Fibroblast of villous mesenchyme (primary cell): ENCODE measurements at regions not wholly inside any gene's neighbourhood (a gene's known extent, or its start where the extent isn't known, plus 50 kb on each side); places are given as distances from the start of the nearest gene placed in this dataset.

Source experiments
- DNase-seq: peaks from one replicate; pipeline ENCODE4 v3.0.0-alpha.2; 2010; ENCODE audit warnings: low read depth
- H3K4me3 ChIP-seq: 2 replicates; pipeline ENCODE4 v1.5.1; 2011; ENCODE audit warnings: low read depth, mild to moderate bottlenecking, low read length
- CTCF ChIP-seq: IDR thresholded peaks from 2 replicates; pipeline ENCODE4 v1.5.1; 2012; ENCODE audit warnings: low read depth, mild to moderate bottlenecking, low read length; ENCODE audit not compliant: insufficient read depth

GRCh38 chr11:44416776-44417175 is 106.8 kb upstream of the ALX4 start:
- no peak for TF ChIP-seq CTCF
- no peak overlapping the region for H3K4me3 ChIP-seq
- DNase-seq = no peak

GRCh38 chr11:44417731-44418455 is 108.0 kb upstream of the ALX4 start:
- TF ChIP-seq CTCF = no peak
- no peak for DNase-seq
- H3K4me3 ChIP-seq = no peak overlapping the region

DNA sequence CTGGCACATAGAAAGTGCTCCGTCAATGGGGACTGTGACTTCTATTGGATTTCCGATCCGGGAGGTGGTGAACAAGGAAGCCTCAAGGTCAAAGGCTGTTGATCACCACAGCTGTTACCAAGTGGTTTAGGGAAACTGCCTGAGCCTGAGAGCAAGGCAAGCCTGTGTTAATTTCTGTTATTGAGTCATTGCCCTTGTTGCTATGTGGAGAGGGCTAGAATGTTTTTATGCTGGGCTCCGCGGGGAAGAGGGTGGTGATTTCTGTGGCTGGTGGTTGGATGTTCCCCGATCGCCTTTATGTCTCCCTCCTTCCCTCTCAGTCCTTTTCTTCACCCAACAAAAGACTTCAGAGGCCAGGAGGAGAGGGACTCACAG is 108.5 kb upstream of the ALX4 start:
- DNase-seq = no peak
- TF ChIP-seq CTCF = no peak
- no peak overlapping the region for H3K4me3 ChIP-seq

- TF ChIP-seq CTCF = no peak
- no peak overlapping the region for H3K4me3 ChIP-seq
- no peak for DNase-seq
Observed at GRCh38 chr11:44421090-44421675, 111.2 kb upstream of the ALX4 start.

DNA sequence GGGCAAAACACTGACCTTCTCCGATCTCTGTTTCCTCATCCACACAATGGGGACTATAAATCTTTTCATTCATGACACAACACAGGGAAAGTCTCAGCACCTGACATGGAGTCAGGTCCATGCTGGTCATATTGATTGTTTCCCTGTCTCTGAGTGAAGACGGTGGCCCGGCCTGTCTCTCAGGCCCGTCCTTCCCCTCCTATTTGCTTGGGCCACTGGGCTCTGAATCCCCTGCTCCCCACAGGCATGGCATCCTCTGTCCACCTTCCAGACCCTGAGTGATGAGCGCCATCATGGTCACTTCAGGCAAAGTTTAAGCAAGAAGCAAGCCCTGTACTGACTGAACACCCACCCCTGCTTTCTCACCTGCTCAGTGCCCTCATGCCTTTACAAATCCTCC is 113.3 kb upstream of the ALX4 start:
- no peak for TF ChIP-seq CTCF
- no peak overlapping the region for H3K4me3 ChIP-seq
- DNase-seq = no peak

DNA sequence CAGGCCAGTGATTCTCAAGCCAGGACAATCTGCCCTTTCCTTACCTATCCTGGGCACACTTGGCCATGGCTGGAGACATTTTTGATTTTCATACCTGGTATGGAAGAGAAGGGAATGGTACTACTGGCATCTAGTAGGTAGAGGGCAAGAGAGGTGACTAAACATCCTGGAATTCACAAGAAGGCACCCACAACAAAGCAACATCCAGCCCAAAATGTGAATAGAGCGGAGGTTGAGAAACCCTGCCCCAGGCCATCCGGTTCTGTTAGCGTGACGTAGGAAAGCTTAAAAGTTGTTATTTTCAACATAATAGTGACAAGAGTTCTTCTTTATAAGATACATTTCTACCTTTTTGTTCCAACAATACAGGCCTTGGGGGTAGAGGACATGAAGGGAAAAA is 114.9 kb upstream of the ALX4 start:
- TF ChIP-seq CTCF = no peak
- no peak for DNase-seq
- no peak overlapping the region for H3K4me3 ChIP-seq

GRCh38 chr11:44426119-44426518 is 116.2 kb upstream of the ALX4 start:
- no peak for DNase-seq
- TF ChIP-seq CTCF = no peak
- no peak overlapping the region for H3K4me3 ChIP-seq
